Activated naive CD4-positive, alpha-beta T cell treated with anti-CD3 and anti-CD28 coated beads for 36 hours (primary cell): ENCODE measurements at regions not wholly inside any gene's neighbourhood (a gene's known extent, or its start where the extent isn't known, plus 50 kb on each side); places are given as distances from the start of the nearest gene placed in this dataset.
"Not testable (repeated sequence)": the region's sequence is repeated elsewhere in the genome, so short reads cannot be mapped to it uniquely, and the experiment has no call there.

Experiments used
- CTCF ChIA-PET: fragments of 350-600 bp; sonication (Branson Sonifier 250); formaldehyde crosslinking; loops from one replicate; lab custom pipeline; 2021; ENCODE audit warnings: antibody characterized with exemption; lab: Charles Lee
- DNase-seq: peaks from one replicate; pipeline ENCODE4 v3.0.0-alpha.2; 2020
- H3K27ac Mint-ChIP-seq: one replicate; pipeline ENCODE4 v1.8.0; 2021; ENCODE audit warnings: mild to moderate bottlenecking, mixed read lengths
- H3K27me3 Mint-ChIP-seq: one replicate; pipeline ENCODE4 v1.8.0; 2021; ENCODE audit warnings: low read depth, mixed read lengths
- H3K36me3 Mint-ChIP-seq: one replicate; pipeline ENCODE4 v1.8.0; 2021; ENCODE audit warnings: low read depth, mixed read lengths
- H3K4me1 Mint-ChIP-seq: one replicate; pipeline ENCODE4 v1.8.0; 2021; ENCODE audit warnings: low read depth, mixed read lengths
- H3K4me3 Mint-ChIP-seq: one replicate; pipeline ENCODE4 v1.8.0; 2021; ENCODE audit warnings: mild to moderate bottlenecking, moderate library complexity, mixed read lengths
- H3K9me3 Mint-ChIP-seq: one replicate; pipeline ENCODE4 v1.8.0; 2021; ENCODE audit warnings: mixed read lengths
- intact Hi-C: fragments of 100-400 bp; cut with micrococcal nuclease; formaldehyde crosslinking; loops from one replicate; pipeline ENCODE4 v1.15.1; 2023

GRCh38 chr9:89845862-89846261 lies 241.1 kb downstream of the GADD45G start:
- CTCF ChIA-PET, result no interaction called here
- H3K4me1 Mint-ChIP-seq, result no peaks in the 10 kb centered on the region
- no peak overlapping the region for H3K4me3 Mint-ChIP-seq
- no peaks in the 10 kb centered on the region for H3K36me3 Mint-ChIP-seq
- no peak overlapping the region for H3K27ac Mint-ChIP-seq
- DNase-seq, result no peak
- intact Hi-C loops, result no loop called here
- no peaks in the 10 kb centered on the region for H3K9me3 Mint-ChIP-seq
- no peaks in the 10 kb centered on the region for H3K27me3 Mint-ChIP-seq

- H3K27me3 Mint-ChIP-seq, result no peaks in the 10 kb centered on the region
- intact Hi-C loops, result no loop called here
- no peak for DNase-seq
- H3K36me3 Mint-ChIP-seq, result no peaks in the 10 kb centered on the region
- H3K9me3 Mint-ChIP-seq, result no peaks in the 10 kb centered on the region
- H3K4me3 Mint-ChIP-seq, result no peak overlapping the region
- no peak overlapping the region for H3K27ac Mint-ChIP-seq
- H3K4me1 Mint-ChIP-seq, result no peaks in the 10 kb centered on the region
- CTCF ChIA-PET, result interaction anchor here (0.6 to 1.6 kb wide), 2 partner anchors 251 to 1945 kb away, joined by 3 to 5 read pairs; no protein-coding TSS in a partner anchor
Measured at GRCh38 chr9:89848060-89849040, 243.5 kb downstream of the GADD45G start.

GRCh38 chr9:89849096-89849495 lies 244.3 kb downstream of the GADD45G start:
- CTCF ChIA-PET, result no interaction called here
- Mint-ChIP-seq H3K27me3 (no peaks in the 10 kb centered on the region), H3K4me3 (no peak overlapping the region), H3K36me3 (no peaks in the 10 kb centered on the region), H3K27ac (no peak overlapping the region), H3K9me3 (no peaks in the 10 kb centered on the region), H3K4me1 (no peaks in the 10 kb centered on the region)
- no peak for DNase-seq
- intact Hi-C loops, result no loop called here

- H3K9me3 Mint-ChIP-seq, result no peaks in the 10 kb centered on the region
- H3K36me3 Mint-ChIP-seq, result no peaks in the 10 kb centered on the region
- CTCF ChIA-PET, result no interaction called here
- no peaks in the 10 kb centered on the region for H3K4me1 Mint-ChIP-seq
- DNase-seq, result no peak
- no peak overlapping the region for H3K4me3 Mint-ChIP-seq
- intact Hi-C loops, result no loop called here
- no peaks in the 10 kb centered on the region for H3K27me3 Mint-ChIP-seq
- no peak overlapping the region for H3K27ac Mint-ChIP-seq
Measured at GRCh38 chr9:89850153-89850552, 245.3 kb downstream of the GADD45G start.

- no peak for DNase-seq
- Mint-ChIP-seq H3K4me1 (no peaks in the 10 kb centered on the region), H3K9me3 (no peaks in the 10 kb centered on the region), H3K36me3 (no peaks in the 10 kb centered on the region), H3K27ac (no peak overlapping the region), H3K27me3 (no peaks in the 10 kb centered on the region), H3K4me3 (no peak overlapping the region)
- intact Hi-C loops, result no loop called here
- CTCF ChIA-PET, result interaction anchor here (0.6 kb wide), 1 partner anchor 199 kb away, joined by 3 read pairs; no protein-coding TSS in a partner anchor
Measured at GRCh38 chr9:89850631-89851325, 246.0 kb downstream of the GADD45G start.

GRCh38 chr9:89853161-89853560 lies 248.3 kb downstream of the GADD45G start:
- no peak overlapping the region for H3K27ac Mint-ChIP-seq
- no peaks in the 10 kb centered on the region for H3K9me3 Mint-ChIP-seq
- no peaks in the 10 kb centered on the region for H3K27me3 Mint-ChIP-seq
- H3K4me3 Mint-ChIP-seq, result no peak overlapping the region
- CTCF ChIA-PET, result no interaction called here
- no peaks in the 10 kb centered on the region for H3K4me1 Mint-ChIP-seq
- no peaks in the 10 kb centered on the region for H3K36me3 Mint-ChIP-seq
- intact Hi-C loops, result no loop called here
- no peak for DNase-seq

- Mint-ChIP-seq H3K27ac (no peak overlapping the region), H3K4me1 (no peaks in the 10 kb centered on the region), H3K4me3 (no peak overlapping the region), H3K36me3 (no peaks in the 10 kb centered on the region), H3K9me3 (no peaks in the 10 kb centered on the region), H3K27me3 (no peaks in the 10 kb centered on the region)
- no peak for DNase-seq
- CTCF ChIA-PET, result no interaction called here
- intact Hi-C loops, result no loop called here
Measured at GRCh38 chr9:89853931-89854330, 249.1 kb downstream of the GADD45G start.

- Mint-ChIP-seq H3K4me1 (no peaks in the 10 kb centered on the region), H3K36me3 (no peaks in the 10 kb centered on the region), H3K27ac (no peak overlapping the region), H3K27me3 (no peaks in the 10 kb centered on the region), H3K4me3 (no peak overlapping the region), H3K9me3 (no peaks in the 10 kb centered on the region)
- intact Hi-C loops, result no loop called here
- CTCF ChIA-PET, result interaction anchor here (0.7 to 1.3 kb wide), 3 partner anchors 245 to 257 kb away, joined by 3 to 4 read pairs (median 4); no protein-coding TSS in a partner anchor
- no peak for DNase-seq
Measured at GRCh38 chr9:89854715-89855475, 250.1 kb downstream of the GADD45G start.

GRCh38 chr9:89856296-89856695 lies 251.5 kb downstream of the GADD45G start:
- H3K27ac Mint-ChIP-seq, H3K4me1 Mint-ChIP-seq, H3K36me3 Mint-ChIP-seq, CTCF ChIA-PET, H3K4me3 Mint-ChIP-seq, H3K27me3 Mint-ChIP-seq, intact Hi-C loops, DNase-seq, H3K9me3 Mint-ChIP-seq: not testable (repeated sequence)

- H3K4me3 Mint-ChIP-seq, H3K4me1 Mint-ChIP-seq, intact Hi-C loops: not testable (repeated sequence)
Measured at GRCh38 chr9:89856950-89857349, 252.1 kb downstream of the GADD45G start.

GRCh38 chr9:89859842-89860241 lies 255.0 kb downstream of the GADD45G start:
- H3K36me3 Mint-ChIP-seq, DNase-seq, H3K27ac Mint-ChIP-seq, intact Hi-C loops, H3K27me3 Mint-ChIP-seq, H3K4me1 Mint-ChIP-seq, CTCF ChIA-PET, H3K4me3 Mint-ChIP-seq, H3K9me3 Mint-ChIP-seq: not testable (repeated sequence)

More at GRCh38 chr9:89856950-89857349, 252.1 kb downstream of the GADD45G start:
- H3K27ac Mint-ChIP-seq, H3K9me3 Mint-ChIP-seq, H3K27me3 Mint-ChIP-seq, H3K36me3 Mint-ChIP-seq, DNase-seq, CTCF ChIA-PET: not testable (repeated sequence)

- H3K27ac Mint-ChIP-seq, intact Hi-C loops, DNase-seq, H3K4me1 Mint-ChIP-seq, H3K9me3 Mint-ChIP-seq, H3K27me3 Mint-ChIP-seq, H3K36me3 Mint-ChIP-seq, CTCF ChIA-PET, H3K4me3 Mint-ChIP-seq: not testable (repeated sequence)
Measured at GRCh38 chr9:89861371-89861770, 256.6 kb downstream of the GADD45G start.
